ENCODE measurements at regions not wholly inside any gene's neighbourhood (a gene's known extent, or its start where the extent isn't known, plus 50 kb on each side); places are given as distances from the start of the nearest gene placed in this dataset.
A peak's percentile ranks its signal among the peaks of the same experiment; 100 is the strongest.

GRCh38 chr3:117519776-117520175 lies 810.2 kb downstream of the TUSC7 start:
- no peak for DNase-seq (ENCODE audit: low read depth)

- no peak for DNase-seq (ENCODE audit: low read depth)
Observed at GRCh38 chr3:117520582-117520981, 811.0 kb downstream of the TUSC7 start.

GRCh38 chr3:117523418-117523817 lies 813.8 kb downstream of the TUSC7 start:
- no peak for DNase-seq (ENCODE audit: low read depth)

- DNase-seq (ENCODE audit: low read depth), result peak; percentile 30
Observed at GRCh38 chr3:117524890-117525289, 815.3 kb downstream of the TUSC7 start.

GRCh38 chr3:117526470-117527079 lies 817.0 kb downstream of the TUSC7 start:
- peak; percentile 35 for DNase-seq (ENCODE audit: low read depth)

- no peak for DNase-seq (ENCODE audit: low read depth)
Observed at GRCh38 chr3:117527346-117527745, 817.8 kb downstream of the TUSC7 start.

- no peak for DNase-seq (ENCODE audit: low read depth)
Observed at GRCh38 chr3:117528688-117529087, 819.1 kb downstream of the TUSC7 start.

GRCh38 chr3:117531078-117531767 lies 821.6 kb downstream of the TUSC7 start:
- DNase-seq (ENCODE audit: low read depth), result no peak

- DNase-seq (ENCODE audit: low read depth), result no peak
Observed at GRCh38 chr3:117532268-117532667, 822.7 kb downstream of the TUSC7 start.

- no peak for DNase-seq (ENCODE audit: low read depth)
Observed at GRCh38 chr3:117534138-117534537, 824.6 kb downstream of the TUSC7 start.

GRCh38 chr3:117536006-117536405 lies 826.4 kb downstream of the TUSC7 start:
- DNase-seq (ENCODE audit: low read depth), result no peak

GRCh38 chr3:117537949-117538348 lies 828.4 kb downstream of the TUSC7 start:
- DNase-seq (ENCODE audit: low read depth), result no peak

GRCh38 chr3:117539729-117540128 lies 830.1 kb downstream of the TUSC7 start:
- DNase-seq (ENCODE audit: low read depth), result no peak

- no peak for DNase-seq (ENCODE audit: low read depth)
Observed at GRCh38 chr3:117540597-117540996, 831.0 kb downstream of the TUSC7 start.

- DNase-seq (ENCODE audit: low read depth), result no peak
Observed at GRCh38 chr3:117541721-117542120, 832.1 kb downstream of the TUSC7 start.

- DNase-seq (ENCODE audit: low read depth), result no peak
Observed at GRCh38 chr3:117543521-117543920, 833.9 kb downstream of the TUSC7 start.

GRCh38 chr3:117545484-117545883 lies 835.9 kb downstream of the TUSC7 start:
- no peak for DNase-seq (ENCODE audit: low read depth)

- peak; percentile 48 for DNase-seq (ENCODE audit: low read depth)
Observed at GRCh38 chr3:117547956-117548550, 838.5 kb downstream of the TUSC7 start.

GRCh38 chr3:117548600-117548999 lies 839.0 kb downstream of the TUSC7 start:
- DNase-seq (ENCODE audit: low read depth), result no peak

GRCh38 chr3:117549716-117550115 lies 840.1 kb downstream of the TUSC7 start:
- no peak for DNase-seq (ENCODE audit: low read depth)

GRCh38 chr3:117550766-117551165 lies 841.2 kb downstream of the TUSC7 start:
- no peak for DNase-seq (ENCODE audit: low read depth)

- DNase-seq (ENCODE audit: low read depth), result peak; percentile 33
Observed at GRCh38 chr3:117553461-117553860, 843.9 kb downstream of the TUSC7 start.

GRCh38 chr3:117556646-117557407 lies 847.2 kb downstream of the TUSC7 start:
- DNase-seq (ENCODE audit: low read depth), result no peak
